ENCODE measurements at regions not wholly inside any gene's neighbourhood (a gene's known extent, or its start where the extent isn't known, plus 50 kb on each side); places are given as distances from the start of the nearest gene placed in this dataset.

DNA sequence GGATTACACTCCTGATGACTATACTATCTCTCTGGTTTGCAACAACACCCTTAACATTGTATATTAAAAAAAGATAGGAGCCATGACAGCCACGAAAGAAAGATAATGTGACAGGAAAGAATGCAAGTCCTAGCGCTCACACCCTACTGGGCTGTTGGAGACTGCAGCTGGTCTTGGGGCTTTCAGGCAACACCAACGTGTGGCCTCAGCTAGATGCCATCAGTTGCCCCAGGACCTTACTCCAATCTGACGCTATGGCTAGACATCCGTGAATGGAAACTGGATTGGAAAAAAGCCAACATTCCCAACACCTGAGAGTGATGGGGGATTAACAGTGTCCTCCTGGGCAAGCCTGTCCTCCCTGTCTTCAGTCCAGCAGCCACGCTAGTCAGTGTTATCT lies 357.4 kb upstream of the GULP1 start:
- no peaks in the 10 kb centered on the region for H3K36me3 Mint-ChIP-seq (ENCODE audit: insufficient read depth, unreplicated experiment)
- H3K4me3 Mint-ChIP-seq (ENCODE audit: low read depth, unreplicated experiment) = no peak overlapping the region
- no peak for TF ChIP-seq CTCF (IDR thresholded peaks at IDR 0.05; ENCODE audit: unreplicated experiment)
- no TSS peak for BruUV-seq (replicated peaks)
- CTCF ChIA-PET = no interaction called here
- H3K4me1 Mint-ChIP-seq (ENCODE audit: low read depth, unreplicated experiment) = no peaks in the 10 kb centered on the region
- no peak for DNase-seq
- no peak overlapping the region for H3K27ac Mint-ChIP-seq (ENCODE audit: unreplicated experiment)
- H3K27me3 Mint-ChIP-seq (ENCODE audit: unreplicated experiment) = no peaks in the 10 kb centered on the region
- intact Hi-C loops (cut with micrococcal nuclease; ENCODE audit: unreplicated experiment) = no loop called here
- H3K9me3 Mint-ChIP-seq (ENCODE audit: low read depth, unreplicated experiment) = no peaks in the 10 kb centered on the region

DNA sequence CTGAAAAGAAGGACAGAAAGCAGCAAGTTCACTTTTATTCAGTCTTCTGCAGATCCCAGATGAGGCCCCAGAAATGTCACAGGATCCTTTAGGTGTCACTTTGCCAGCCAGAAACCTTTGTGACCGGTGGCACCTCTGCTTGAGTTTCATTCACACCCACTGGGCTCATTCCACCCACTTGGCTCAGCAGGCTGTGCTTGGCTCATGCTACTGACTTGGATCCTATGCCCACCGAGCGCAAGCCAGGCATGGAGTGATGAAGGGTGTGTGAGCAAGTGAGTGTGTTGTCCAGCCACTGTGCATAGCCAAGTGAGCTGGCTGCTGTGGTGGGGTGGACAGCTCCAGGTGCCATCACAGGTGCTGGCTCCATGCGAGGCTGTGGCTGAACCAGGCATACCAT lies 357.0 kb upstream of the GULP1 start:
- CTCF ChIA-PET = no interaction called here
- H3K4me3 Mint-ChIP-seq (ENCODE audit: low read depth, unreplicated experiment) = no peak overlapping the region
- intact Hi-C loops (cut with micrococcal nuclease; ENCODE audit: unreplicated experiment) = no loop called here
- BruUV-seq (replicated peaks) = no TSS peak
- H3K36me3 Mint-ChIP-seq (ENCODE audit: insufficient read depth, unreplicated experiment) = no peaks in the 10 kb centered on the region
- no peaks in the 10 kb centered on the region for H3K27me3 Mint-ChIP-seq (ENCODE audit: unreplicated experiment)
- TF ChIP-seq CTCF (IDR thresholded peaks at IDR 0.05; ENCODE audit: unreplicated experiment) = no peak
- no peak overlapping the region for H3K27ac Mint-ChIP-seq (ENCODE audit: unreplicated experiment)
- no peak for DNase-seq
- no peaks in the 10 kb centered on the region for H3K9me3 Mint-ChIP-seq (ENCODE audit: low read depth, unreplicated experiment)
- H3K4me1 Mint-ChIP-seq (ENCODE audit: low read depth, unreplicated experiment) = no peaks in the 10 kb centered on the region

DNA sequence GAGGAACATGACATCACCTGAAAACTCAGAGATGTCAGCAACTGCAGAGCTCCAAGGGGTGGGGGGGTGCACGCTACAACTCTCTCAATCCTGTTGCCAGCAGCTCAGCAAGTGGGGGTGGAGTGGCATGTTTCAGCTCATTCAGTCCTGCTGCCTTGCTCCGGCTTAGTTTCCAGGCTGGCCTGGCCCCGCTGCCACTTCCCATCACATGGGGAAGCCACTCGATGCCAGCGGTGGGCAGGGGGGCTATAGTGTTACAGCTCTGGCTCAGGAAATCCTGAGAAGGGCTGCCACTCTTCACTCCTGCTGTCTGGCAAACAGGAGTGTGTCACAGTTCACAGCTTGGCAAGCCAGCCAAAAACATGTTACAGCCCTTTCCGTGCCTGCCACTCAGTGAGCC lies 356.5 kb upstream of the GULP1 start:
- TF ChIP-seq CTCF (IDR thresholded peaks at IDR 0.05; ENCODE audit: unreplicated experiment) = no peak
- H3K27me3 Mint-ChIP-seq (ENCODE audit: unreplicated experiment) = no peaks in the 10 kb centered on the region
- H3K4me3 Mint-ChIP-seq (ENCODE audit: low read depth, unreplicated experiment) = no peak overlapping the region
- H3K4me1 Mint-ChIP-seq (ENCODE audit: low read depth, unreplicated experiment) = no peaks in the 10 kb centered on the region
- DNase-seq = no peak
- CTCF ChIA-PET = no interaction called here
- H3K9me3 Mint-ChIP-seq (ENCODE audit: low read depth, unreplicated experiment) = no peaks in the 10 kb centered on the region
- BruUV-seq (replicated peaks) = no TSS peak
- intact Hi-C loops (cut with micrococcal nuclease; ENCODE audit: unreplicated experiment) = no loop called here
- H3K27ac Mint-ChIP-seq (ENCODE audit: unreplicated experiment) = no peak overlapping the region
- no peaks in the 10 kb centered on the region for H3K36me3 Mint-ChIP-seq (ENCODE audit: insufficient read depth, unreplicated experiment)

- CTCF ChIA-PET = no interaction called here
- Mint-ChIP-seq H3K4me3 (ENCODE audit: low read depth, unreplicated experiment) (no peak overlapping the region), H3K4me1 (ENCODE audit: low read depth, unreplicated experiment) (no peaks in the 10 kb centered on the region), H3K9me3 (ENCODE audit: low read depth, unreplicated experiment) (no peaks in the 10 kb centered on the region), H3K36me3 (ENCODE audit: insufficient read depth, unreplicated experiment) (no peaks in the 10 kb centered on the region), H3K27me3 (ENCODE audit: unreplicated experiment) (no peaks in the 10 kb centered on the region), H3K27ac (ENCODE audit: unreplicated experiment) (no peak overlapping the region)
- intact Hi-C loops (cut with micrococcal nuclease; ENCODE audit: unreplicated experiment) = no loop called here
- no TSS peak for BruUV-seq (replicated peaks)
- DNase-seq = no peak
- TF ChIP-seq CTCF (IDR thresholded peaks at IDR 0.05; ENCODE audit: unreplicated experiment) = no peak
Measured at GRCh38 chr2:187936228-187936627, 355.4 kb upstream of the GULP1 start.

DNA sequence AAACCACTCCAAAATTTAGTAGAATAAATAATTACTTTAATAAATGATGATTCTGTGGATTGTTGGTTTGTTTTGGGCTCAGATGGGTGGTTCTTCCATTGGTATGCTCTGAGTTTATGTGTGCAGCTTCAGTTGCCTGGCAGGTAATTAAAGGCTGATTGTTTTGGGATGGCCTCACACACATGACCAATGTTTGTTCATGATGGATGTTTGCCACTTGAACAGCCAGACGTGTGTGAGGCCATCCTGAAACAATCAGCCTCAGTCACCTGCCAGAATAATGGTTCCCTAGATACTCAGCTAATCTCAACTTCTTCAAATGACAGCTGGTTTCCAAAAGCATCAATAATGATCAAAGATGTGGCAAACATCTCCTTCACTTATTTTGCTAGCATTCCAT lies 352.5 kb upstream of the GULP1 start:
- no peak for TF ChIP-seq CTCF (IDR thresholded peaks at IDR 0.05; ENCODE audit: unreplicated experiment)
- Mint-ChIP-seq H3K9me3 (ENCODE audit: low read depth, unreplicated experiment) (no peaks in the 10 kb centered on the region), H3K4me1 (ENCODE audit: low read depth, unreplicated experiment) (no peaks in the 10 kb centered on the region), H3K27ac (ENCODE audit: unreplicated experiment) (no peak overlapping the region), H3K27me3 (ENCODE audit: unreplicated experiment) (no peaks in the 10 kb centered on the region), H3K4me3 (ENCODE audit: low read depth, unreplicated experiment) (no peak overlapping the region), H3K36me3 (ENCODE audit: insufficient read depth, unreplicated experiment) (no peaks in the 10 kb centered on the region)
- no TSS peak for BruUV-seq (replicated peaks)
- DNase-seq = no peak
- intact Hi-C loops (cut with micrococcal nuclease; ENCODE audit: unreplicated experiment) = no loop called here
- CTCF ChIA-PET = no interaction called here
